Suppressor macrophage treated with lipopolysaccharide for 4 hours (primary cell): ENCODE measurements at regions not wholly inside any gene's neighbourhood (a gene's known extent, or its start where the extent isn't known, plus 50 kb on each side); places are given as distances from the start of the nearest gene placed in this dataset.

ENCODE experiments used
- DNase-seq: peaks from one replicate; pipeline ENCODE4 v3.0.0-alpha.2; 2020

DNA sequence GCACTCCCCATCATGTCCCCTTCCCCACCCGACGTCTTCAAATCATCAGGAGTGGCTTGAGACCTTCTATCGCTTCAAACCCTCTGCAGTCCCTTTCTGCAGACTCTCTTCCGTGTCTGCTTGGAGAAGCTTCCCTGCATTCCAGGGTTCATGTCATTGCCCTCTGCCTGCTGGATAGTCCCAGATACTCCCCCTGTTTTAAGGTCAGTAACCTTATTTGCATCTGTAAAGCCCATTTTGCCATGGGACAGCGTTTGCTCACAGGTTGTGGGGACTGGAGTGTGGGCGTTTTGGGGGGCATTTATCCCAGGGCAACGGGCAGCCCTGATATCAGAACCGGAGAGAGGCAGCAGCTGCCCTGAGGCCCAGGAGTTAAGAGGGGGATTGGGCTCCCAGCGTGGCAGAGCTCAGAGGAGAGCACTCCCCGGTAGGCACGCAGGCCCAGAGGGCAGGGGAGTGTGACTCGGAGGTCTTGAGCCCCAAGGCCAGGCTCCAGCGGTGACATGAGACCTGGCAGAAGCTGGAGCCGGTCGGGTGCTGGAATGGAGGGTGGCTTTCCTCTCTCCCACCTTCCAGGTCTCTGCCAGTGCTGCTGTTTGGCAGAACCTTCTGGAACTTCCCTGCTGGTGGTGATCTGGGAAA is 73.8 kb downstream of the RTP5 start:
- no peak for DNase-seq

DNA sequence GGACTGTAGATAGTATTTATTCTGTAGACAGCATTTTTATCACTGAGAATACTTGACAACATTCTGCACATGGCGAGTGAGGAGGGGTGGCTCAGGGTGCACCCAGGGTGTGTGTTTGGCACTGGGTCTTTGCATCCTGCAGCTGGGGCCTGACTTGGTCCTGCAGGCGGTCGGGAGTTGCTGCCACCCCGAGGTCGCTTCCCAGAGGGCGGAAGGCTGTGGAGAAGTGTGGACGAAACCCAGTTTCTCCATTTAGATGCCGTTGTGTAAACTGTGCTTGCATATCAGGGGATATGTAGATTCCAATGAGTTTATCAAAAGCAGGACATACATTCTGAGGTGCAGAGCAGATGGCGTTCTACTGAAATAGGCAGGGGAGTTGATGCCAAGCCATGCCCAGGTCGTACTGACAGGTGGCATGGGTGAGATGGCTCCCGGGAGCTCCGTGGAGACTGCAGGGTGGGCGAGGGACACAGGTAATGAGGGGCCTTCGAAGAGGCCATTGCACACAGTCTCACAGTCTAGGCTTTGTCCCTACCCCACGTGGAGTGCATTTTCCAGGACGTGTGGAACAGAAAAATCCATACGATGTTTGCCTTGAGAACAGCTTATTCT is 74.5 kb downstream of the RTP5 start:
- DNase-seq: no peak

DNA sequence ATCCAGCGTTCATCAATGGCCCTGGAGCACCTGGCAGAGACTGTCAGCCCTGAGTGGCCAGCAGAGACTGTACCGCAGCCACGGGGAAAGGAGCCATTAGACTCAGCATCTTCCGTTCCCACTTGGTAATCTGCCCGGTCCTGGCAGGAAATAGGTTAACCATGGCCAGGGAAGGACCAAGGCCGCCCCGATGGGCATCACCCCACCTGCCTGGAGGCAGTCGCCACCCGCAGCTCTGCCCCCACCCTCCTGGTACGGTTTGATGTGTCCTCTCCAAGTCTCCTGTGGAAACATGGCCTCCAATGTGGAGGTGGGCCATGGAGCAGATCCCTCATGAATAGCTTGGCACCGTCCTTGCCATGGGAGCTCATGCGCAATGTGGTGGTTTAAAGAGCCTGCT is 75.3 kb downstream of the RTP5 start:
- no peak for DNase-seq

DNA sequence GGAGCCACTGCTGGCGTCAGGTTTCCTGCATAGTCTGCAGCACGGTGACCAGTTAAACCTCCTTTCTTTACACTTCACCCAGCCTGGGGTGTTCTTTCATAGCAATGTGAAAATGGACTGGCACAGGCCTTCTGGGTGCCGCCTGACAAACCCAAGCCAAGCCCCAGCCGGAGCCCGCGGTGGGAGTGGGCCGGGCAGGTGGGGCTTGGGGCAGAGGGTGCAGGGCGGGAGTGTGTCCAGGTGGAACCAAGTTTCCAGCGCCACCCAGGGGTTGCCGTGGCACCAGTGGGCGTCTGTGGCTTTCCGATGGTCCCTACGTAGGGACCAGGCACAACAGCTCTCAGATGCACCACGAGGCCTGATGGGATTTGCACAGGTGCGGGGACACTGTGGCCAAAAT is 75.8 kb downstream of the RTP5 start:
- DNase-seq: no peak

DNA sequence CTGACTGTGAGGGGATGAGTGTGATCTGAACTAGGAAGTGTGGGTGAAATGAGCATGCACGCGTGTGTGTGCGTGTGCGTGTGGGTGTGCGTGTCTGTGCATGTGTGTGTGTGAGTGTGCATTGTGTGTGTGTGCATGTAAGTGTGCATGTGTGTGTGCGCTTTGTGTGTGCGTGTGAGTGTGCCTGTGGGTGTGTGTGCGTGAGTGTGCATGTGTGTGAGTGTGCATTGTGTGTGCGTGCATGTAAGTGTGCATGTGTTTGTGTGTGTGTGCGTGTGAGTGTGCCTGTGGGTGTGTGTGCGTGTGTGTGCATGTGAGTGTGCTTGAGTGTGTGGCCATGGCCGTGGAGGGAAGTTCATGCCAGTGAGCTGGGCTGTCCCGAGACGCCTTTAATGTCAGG is 76.3 kb downstream of the RTP5 start:
- DNase-seq: no peak

DNA sequence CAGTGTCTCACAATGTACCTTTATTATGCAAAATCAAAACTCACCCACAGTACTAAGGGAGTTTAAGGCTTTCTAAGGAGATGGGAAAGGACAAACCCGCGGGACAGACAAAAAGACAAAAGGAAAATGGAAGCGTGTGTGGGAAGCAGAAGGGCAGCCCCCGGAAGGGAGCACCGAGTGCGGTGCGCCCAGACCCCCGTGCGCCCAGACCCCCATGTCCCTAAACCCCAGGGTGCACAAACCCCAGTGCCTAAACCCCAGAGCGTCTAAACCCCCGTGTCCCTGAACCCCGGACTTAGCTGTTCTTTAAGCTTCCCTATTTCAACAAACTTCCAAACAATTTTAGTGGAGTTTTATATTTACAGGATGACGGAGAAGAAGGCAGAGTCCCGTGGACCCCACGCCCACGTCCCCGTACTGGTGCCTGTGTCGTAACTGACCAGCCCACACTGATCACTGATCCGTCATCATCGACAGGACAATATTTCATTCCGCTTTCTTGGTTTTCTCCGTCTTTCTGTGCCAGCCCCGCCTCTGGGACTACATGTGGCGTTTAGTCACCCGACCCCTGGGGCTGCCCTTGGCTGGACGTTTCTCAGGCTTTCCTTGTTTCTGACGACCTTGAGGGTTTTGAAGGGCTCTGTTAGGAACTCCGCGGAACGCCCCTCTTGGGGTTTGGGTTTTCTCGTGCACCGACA is 76.9 kb downstream of the RTP5 start:
- no peak for DNase-seq

DNA sequence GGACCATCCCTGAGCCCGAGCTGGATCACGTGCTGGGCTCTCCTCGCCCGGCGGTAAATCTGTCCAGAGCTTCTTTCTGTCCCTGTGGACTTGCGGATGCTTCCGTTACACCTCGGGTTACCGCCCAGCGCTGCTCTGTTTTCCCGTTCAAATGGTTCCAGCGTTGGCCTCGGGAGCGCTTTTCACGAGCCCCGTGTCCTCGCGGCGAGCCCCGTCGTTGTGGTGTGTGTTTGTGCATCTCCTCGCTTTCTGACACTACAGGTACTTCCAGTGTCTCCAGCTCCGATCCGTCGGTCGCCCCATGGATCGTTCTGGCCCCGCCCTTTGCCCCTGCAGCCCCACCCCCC is 77.4 kb downstream of the RTP5 start:
- no peak for DNase-seq

DNA sequence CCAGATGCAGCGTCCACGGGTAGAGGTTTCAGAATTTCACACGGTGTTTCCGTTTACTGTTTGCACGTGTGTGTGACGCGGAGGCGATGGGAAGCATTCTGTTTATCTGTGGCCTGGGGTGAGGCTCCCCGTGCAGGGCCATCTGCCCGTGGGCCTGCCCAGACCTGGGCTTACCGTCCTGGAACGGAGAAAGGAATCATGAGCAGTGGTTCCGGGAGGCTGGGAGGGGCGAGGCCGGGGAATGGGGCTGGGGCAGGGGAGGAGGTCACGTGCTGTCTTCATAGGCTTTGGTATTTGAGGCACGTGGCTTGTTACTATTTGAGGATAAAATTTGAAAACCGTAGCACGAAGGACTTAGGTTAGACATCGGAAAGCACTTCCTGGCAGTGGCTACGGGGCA is 77.9 kb downstream of the RTP5 start:
- no peak for DNase-seq

DNA sequence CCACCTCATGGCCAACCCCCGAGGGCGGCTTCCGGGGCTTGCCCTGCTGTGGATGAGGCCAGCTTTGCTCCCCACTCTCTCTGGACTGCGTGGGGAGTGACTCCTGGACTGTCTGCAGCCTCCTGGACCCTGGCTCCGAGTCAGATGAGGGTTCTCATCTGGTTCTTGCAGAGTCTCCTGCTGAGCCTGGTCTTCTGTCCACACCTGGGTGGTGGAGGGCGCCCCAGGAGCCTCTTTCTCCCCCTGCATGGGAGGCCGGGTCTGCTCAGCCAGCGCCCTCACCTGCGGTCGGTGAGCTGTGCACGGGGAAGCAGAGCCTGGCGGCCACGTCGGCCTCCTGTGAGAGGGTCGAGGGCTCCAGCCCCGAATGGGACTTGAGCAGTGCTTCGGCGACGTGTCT is 78.3 kb downstream of the RTP5 start:
- DNase-seq: no peak

DNA sequence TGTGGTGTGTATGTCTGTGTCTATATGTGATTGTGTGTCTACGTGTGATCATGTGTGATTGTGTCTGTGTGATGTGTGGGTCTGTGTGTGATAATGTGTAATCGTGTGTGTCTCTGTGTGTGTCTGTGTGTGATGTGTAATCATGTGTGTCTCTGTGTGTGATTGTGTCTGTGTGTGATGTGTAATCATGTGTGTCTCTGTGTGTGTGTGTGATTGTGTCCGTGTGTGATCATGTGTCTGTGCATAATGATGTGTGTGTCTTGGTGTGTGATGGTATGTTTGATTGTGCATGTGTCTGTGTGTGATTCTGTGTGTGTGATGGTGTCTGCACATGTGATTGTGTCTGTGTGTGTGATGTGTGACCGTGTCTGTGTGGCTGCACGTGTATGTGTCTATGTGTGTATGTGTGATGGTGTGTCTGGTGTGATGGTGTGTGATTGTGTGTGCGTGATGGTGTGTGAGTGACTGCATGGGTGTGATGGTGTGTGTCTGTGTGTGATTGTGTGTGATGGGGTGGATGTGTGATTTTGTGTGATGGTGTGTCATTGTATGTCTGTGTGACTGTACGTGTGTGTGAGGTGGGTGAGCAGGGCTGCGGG is 78.9 kb downstream of the RTP5 start:
- DNase-seq: no peak

DNA sequence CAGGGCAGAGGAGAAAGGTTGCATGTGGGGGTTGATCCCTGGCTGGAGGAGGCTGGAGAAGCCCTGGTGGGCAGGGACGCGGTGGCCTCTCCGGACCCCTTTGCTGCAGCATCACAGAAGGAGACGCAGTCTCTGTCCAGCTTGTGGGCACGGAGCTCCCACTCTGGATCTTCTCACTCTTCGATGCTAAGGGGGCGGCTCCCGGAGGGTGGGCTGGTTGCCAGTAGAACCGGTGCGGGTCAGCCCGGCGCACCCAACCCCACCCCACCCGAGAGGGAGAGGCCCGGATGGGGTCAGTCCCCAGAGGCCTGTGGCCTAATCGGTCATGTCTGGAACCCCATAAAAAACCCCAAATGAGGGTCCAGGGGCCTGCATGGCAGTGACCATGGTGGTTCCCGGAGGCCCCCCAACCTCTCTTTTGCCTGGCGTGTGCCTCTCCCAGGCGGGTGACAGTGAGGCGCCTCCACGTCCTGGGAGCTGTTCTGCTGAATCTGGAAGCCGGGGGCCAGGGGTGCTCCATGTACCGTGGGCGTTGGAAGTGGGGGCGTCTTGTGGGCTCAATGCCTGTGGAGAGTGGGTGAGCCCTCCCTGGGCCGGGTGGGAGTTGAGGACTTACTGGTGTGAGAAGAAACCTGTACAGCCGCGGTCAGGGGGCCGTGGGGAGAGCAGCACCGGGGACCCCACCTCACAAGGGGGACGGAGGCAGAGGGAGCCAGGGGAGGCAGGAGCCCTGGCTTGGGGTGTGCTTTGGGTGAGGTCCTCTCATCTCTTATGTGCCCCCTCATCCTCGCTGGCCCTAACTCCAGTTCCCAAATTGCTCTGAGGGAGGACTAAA is 79.6 kb downstream of the RTP5 start:
- DNase-seq: no peak

DNA sequence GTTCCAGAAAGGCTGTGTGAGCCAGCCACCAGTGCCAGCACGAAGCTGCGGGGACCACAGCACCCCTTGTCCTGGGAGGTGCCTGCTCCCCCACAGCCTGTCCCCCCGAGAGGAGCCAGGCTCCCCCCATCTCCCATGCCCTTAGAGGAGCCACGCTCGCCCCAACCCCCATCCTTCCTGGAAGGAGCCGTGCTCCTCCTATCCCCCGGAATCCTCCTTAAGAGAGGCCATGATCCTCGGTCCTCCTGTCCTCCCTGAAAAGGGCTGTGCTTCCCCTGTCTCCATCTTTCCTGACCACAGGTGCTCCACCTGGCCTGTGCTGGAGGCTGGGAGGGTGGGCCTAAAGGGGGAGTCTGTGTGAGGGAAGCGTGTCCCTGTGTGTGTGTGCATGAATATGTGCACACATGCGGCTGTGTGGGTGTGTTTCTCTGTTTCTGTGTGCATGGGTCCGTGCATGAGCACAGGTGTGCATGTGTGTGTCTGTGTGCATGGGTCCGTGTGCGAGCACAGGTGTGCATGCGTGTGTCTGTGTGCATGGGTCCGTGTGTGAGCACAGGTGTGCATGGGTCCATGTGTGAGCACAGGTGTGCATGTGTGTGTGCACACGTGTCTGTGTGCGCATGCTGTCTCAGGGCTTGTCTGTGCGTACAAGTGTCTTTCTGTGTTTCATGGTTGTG is 80.3 kb downstream of the RTP5 start:
- DNase-seq: no peak

DNA sequence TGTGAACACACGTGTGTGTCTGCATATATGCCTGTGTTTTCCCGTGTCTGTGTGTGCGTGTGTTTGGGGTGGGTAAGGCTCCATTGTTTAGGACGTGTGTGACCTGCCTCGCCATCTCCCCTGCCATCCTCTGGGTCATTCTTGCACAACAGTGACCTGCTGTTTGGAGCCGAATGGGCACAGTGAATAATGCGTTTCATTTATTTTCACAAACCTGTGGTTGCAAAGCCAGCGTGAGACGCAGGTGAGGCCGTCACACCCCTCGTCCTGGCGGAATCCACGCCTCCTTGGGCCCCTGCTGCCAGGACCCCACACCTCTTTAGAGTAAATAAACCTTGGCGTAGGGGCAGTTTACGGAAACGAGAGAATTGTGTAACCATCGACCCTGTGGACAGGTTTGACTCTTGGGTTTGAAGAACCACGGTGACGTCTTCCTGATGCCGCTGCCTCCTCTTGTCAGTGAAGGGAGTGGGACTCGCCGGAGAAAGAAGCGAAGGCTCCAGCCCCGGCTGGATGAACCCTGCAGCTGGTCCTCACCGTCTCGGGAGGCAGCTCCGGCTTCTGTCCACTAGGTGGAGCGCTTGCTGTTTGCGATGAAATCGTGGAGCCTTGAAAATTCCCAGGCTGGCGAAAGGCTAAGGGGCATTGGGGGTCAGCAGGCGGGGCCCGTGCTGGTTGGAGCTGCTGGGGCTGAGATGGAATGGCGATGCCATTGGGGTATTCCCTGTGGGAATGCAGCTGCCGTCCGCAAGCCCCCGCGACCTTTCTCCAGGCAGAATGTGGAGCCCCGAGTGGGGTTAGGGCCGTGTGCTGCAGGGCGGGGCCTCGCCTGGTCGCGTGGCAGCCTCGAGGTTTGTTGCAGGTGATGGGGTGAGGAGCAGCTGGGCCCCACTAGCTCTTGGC is 81.1 kb downstream of the RTP5 start:
- peak; percentile 81 for DNase-seq

DNA sequence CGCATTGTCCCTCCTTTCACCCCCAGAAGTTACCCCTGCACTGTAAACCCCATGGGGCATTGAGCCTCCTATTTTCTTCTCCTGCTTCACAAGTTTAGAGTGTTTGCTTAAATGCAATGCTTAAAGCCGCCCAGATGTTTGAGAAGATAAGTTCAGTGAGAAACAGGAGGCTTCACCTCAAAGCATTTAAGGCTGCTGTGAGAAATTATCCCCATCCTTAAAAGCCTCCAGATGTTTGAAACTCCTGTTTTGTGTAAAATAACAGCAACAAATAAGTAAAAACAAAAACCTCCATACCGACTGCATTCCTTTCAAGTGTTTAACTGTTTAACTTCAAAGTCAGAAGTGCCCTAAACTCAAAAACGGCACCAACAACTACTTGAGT is 81.8 kb downstream of the RTP5 start:
- no peak for DNase-seq

DNA sequence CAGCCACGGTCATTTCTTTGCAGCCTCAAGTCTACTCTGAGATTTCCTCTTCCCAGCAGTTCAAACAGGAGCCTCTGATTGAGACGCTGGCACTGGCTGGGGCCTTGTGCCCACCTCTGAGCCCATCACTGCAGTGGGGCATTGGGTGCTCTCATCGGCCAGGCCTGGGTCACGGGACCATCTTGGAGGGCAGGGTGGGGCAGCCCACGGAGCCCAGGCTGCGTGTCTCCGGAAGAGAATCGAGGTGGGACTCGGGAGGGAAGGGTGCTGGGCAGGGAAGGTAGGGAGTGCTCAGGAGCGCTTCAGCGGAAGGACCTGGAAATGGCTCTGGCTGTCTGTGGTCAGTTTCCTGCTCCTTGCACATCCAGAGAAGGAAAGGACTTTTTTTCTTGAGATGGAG is 82.4 kb downstream of the RTP5 start:
- no peak for DNase-seq

DNA sequence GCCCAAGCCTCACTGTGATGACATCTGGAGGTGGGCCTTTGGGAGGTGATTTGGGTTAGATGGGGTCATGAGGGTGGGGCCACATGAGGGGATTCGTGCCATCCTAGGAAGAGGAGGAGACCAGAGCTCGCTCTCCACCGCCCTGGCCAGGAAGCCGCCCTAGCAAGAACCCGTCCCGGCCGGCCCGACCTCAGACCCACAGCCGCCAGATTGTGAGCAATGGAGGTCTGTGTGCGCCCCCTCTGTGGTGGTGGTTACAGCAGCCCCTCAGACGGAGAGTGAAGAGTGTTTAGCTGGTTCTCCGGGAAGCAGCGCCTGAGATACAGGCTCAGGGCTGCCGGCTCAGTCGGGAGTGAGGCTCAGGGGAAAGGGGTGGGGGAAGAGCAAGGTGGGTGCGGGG is 83.3 kb downstream of the RTP5 start:
- no peak for DNase-seq

DNA sequence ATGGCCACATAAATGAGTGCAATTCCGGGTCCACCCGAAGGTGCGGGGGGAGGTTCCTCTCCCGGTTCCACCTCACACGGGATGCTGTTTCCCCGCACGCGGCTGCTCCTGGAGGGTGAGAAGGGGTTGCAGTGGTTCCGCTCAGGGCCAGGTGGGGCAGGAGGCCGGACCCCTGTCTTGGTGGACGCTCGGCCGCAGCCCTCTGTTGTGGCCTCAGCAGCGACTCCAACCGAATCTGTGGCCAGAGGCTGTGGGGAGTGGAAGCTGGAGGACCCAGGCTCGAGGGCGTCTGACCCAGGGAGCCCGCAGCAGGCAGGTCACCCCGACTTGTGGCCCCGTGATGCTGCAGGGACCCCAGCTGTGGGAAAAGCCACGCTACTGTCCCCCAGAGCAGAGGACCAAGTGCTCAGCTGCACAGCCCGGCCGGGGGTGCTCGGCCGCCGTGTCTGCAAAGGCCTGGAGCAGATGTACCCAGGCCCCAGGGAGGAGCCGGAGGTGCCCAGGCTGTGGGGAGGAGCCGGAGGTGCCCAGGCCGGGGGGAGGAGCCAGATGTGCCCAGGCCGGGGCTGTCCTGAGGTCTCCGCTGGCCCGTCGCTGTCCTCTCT is 83.9 kb downstream of the RTP5 start:
- no peak for DNase-seq

DNA sequence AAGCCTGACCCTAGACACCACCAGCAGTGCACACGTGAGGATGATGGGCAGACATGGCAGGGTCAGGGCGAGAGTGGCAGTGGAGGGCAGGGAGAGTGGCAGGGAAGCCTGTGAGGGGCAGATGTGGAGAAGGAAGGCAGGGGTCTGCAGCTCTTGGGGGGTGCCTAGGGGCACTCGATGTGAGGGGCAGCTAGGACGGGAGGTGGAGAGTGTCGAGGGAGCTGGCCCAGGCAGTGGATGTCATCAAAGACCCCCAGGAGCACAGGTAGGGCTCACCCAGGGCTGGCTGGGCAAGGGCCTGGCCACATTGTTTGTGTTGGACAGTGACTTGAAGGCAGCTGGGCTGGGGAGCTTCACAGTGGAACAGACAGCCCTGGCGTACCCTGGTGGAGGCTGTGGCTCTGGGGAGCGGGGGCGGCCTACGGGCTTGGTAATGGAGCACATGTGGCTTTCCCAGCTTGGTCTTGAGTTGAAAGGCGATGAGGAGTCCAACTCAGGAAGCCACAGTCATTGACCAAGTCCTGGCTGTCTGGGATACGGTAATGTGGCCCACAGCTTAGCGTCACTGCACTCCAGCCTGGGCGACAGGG is 87.1 kb downstream of the RTP5 start:
- no peak for DNase-seq

DNA sequence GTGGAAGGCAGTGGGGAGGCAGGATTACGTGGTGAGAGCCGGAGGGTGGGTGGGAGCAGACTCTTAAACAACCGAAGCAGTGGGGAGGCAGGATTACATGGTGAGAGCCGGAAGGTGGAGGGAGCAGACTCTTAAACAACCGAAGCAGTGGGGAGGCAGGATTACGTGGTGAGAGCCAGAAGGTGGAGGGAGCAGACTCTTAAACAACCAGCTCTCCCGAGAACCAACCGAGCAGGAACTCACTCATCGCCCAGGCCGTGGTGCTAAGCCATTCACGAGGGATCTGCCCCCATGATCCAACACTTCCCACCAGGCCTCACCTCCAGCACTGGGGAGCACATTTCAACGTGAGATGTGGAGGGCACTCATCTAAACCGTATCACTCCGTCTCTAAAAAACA is 87.7 kb downstream of the RTP5 start:
- no peak for DNase-seq

DNA sequence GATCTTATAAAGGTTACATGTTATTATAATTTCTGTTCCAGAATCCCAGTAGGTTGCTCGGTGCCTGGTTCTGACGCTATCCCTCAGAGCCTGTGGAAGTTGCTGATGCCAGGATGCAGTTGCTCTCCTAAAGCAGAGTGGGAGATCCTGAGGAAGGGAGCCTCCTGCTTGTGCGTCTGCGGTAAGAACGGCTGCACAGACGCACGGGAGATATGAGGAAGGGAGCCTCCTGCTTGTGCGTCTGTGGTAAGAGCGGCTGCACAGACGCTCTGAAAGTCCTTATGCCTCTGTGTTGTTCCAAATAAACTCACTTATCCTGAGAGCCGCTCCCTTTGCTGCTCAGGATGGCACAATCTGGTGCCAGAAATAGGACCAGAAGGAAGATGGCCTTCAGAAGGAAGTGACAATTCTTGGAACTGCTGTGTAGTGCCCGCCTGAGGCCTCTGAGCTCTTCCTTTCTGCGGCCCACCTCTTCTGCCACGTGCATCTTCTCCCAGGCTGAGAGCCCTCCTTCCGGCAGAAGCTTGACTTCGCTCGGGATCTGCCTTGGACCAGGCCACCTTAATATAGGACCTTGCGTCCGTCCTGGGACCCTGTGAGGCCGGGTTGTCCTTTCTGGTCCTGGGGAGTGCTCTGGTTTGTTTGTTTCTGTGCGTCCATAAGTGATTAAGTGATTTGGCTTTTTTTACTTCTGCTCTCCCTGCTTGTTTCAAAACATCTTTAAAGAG is 89.5 kb downstream of the RTP5 start:
- DNase-seq: no peak
